PC-3 (cell line): ENCODE measurements at regions not wholly inside any gene's neighbourhood (a gene's known extent, or its start where the extent isn't known, plus 50 kb on each side); places are given as distances from the start of the nearest gene placed in this dataset.

ENCODE experiments used
- ATAC-seq: fragments of 200-7000 bp; cut with Tn5 transposase; 2 replicates; pipeline ENCODE4 v1.9.1; 2020; ENCODE audit warnings: mild to moderate bottlenecking, moderate library complexity
- BruUV-seq: library from RNA; stranded (reverse); fragments of 400-500 nt; replicated peaks from 2 replicates; lab custom pipeline; 2021; lab: Mats Ljungman, UMichigan
- CTCF ChIA-PET: fragments of 300-600 bp; sonication (Branson Sonifier 250); formaldehyde crosslinking; loops from one replicate; lab custom pipeline; 2022; ENCODE audit warnings: antibody characterized with exemption; lab: Charles Lee
- POLR2A ChIA-PET: fragments of 300-600 bp; sonication (Branson Sonifier 250); formaldehyde crosslinking; loops from one replicate; lab custom pipeline; 2022; ENCODE audit warnings: antibody characterized with exemption; ENCODE audit not compliant: unreplicated experiment; lab: Charles Lee
- DNase-seq: peaks from one replicate; pipeline ENCODE4 v3.0.0-alpha.2; 2015
- H2AFZ ChIP-seq: fragments of 300-600 bp; sonication (generic); 2 replicates; pipeline ENCODE4 v1.6.0; 2016; ENCODE audit warnings: antibody characterized with exemption, low read length
- H3F3A ChIP-seq: fragments of 300-600 bp; sonication (generic); one replicate; pipeline ENCODE4 v1.6.0; 2017; ENCODE audit warnings: antibody characterized with exemption, low read length, control low read depth, mild to moderate bottlenecking; ENCODE audit not compliant: unreplicated experiment
- H3K27ac ChIP-seq: fragments of 300-600 bp; sonication (generic); 2 replicates; pipeline ENCODE4 v1.5.1; 2016; ENCODE audit warnings: mild to moderate bottlenecking, low read length
- H3K27me3 ChIP-seq: fragments of 300-600 bp; sonication (generic); 2 replicates; pipeline ENCODE4 v1.6.1; 2016; ENCODE audit warnings: low read length, mixed read lengths
- H3K36me3 ChIP-seq: fragments of 300-600 bp; sonication (generic); 2 replicates; pipeline ENCODE4 v1.6.1; 2016; ENCODE audit warnings: low read depth, mixed run types, low read length, mixed read lengths
- H3K4me1 ChIP-seq: fragments of 300-600 bp; sonication (generic); 2 replicates; pipeline ENCODE4 v1.5.1; 2016; ENCODE audit warnings: low read length; ENCODE audit not compliant: insufficient read depth
- H3K4me2 ChIP-seq: fragments of 300-600 bp; sonication (generic); 2 replicates; pipeline ENCODE4 v1.6.0; 2016; ENCODE audit warnings: low read length
- H3K4me3 ChIP-seq: fragments of 300-600 bp; sonication (generic); 2 replicates; pipeline ENCODE4 v1.5.1; 2016; ENCODE audit warnings: mild to moderate bottlenecking, low read length, mixed read lengths
- H3K79me2 ChIP-seq: fragments of 300-600 bp; sonication (generic); 2 replicates; pipeline ENCODE4 v1.6.1; 2017; ENCODE audit warnings: low read length, mixed read lengths
- H3K9ac ChIP-seq: fragments of 300-600 bp; sonication (generic); 2 replicates; pipeline ENCODE4 v1.6.0; 2016; ENCODE audit warnings: mild to moderate bottlenecking, low read length
- H3K9me2 ChIP-seq: fragments of 300-600 bp; sonication (generic); replicated peaks from 2 replicates; pipeline ENCODE4 v1.6.1; 2016; ENCODE audit warnings: mixed run types, low read length, mixed read lengths
- H3K9me3 ChIP-seq: fragments of 300-600 bp; sonication (generic); 2 replicates; pipeline ENCODE4 v1.6.1; 2016; ENCODE audit warnings: low read length, mixed read lengths
- H4K20me1 ChIP-seq: fragments of 300-600 bp; sonication (generic); 2 replicates; pipeline ENCODE4 v1.6.1; 2016; ENCODE audit warnings: low read length, mixed read lengths
- CTCF ChIP-seq: fragments of 300-600 bp; sonication (generic); conservative IDR thresholded peaks from 2 replicates; pipeline ENCODE4 v1.5.1; 2017; ENCODE audit warnings: antibody characterized with exemption, low read depth, mild to moderate bottlenecking, low read length
- EZH2 ChIP-seq: fragments of 300-600 bp; sonication (generic); IDR thresholded peaks from one replicate; pipeline ENCODE4 v1.6.1; 2017; ENCODE audit warnings: antibody characterized with exemption, mild to moderate bottlenecking, low read length; ENCODE audit not compliant: unreplicated experiment
- EZH2phosphoT487 ChIP-seq: fragments of 300-600 bp; sonication (generic); IDR thresholded peaks from 2 replicates; pipeline ENCODE4 v1.6.1; 2018; ENCODE audit warnings: mild to moderate bottlenecking, antibody characterized with exemption, low read length, borderline replicate concordance
- intact Hi-C: fragments of 100-400 bp; cut with micrococcal nuclease; formaldehyde crosslinking; loops from 2 replicates; pipeline ENCODE4 v1.9.0; 2023

GRCh38 chr5:56450766-56451165, 217.6 kb upstream of the ANKRD55 start:
- no peaks in the 10 kb centered on the region for H3K4me1 ChIP-seq
- no peaks in the 10 kb centered on the region for H3K36me3 ChIP-seq
- H3K27me3 ChIP-seq, result no peaks in the 10 kb centered on the region
- no peaks in the 10 kb centered on the region for H3F3A ChIP-seq
- no peak overlapping the region for H3K4me2 ChIP-seq
- BruUV-seq, result no TSS peak
- intact Hi-C loops, result no loop called here
- DNase-seq (no peak), ATAC-seq (no peak)
- POLR2A ChIA-PET, result no interaction called here
- H3K9me3 ChIP-seq, result no peaks in the 10 kb centered on the region
- H4K20me1 ChIP-seq, result no peaks in the 10 kb centered on the region
- H3K79me2 ChIP-seq, result no peaks in the 10 kb centered on the region
- no peak overlapping the region for H3K4me3 ChIP-seq
- H3K27ac ChIP-seq, result no peak overlapping the region
- no peak overlapping the region for H2AFZ ChIP-seq
- no peaks in the 10 kb centered on the region for H3K9me2 ChIP-seq
- CTCF ChIA-PET, result no interaction called here
- no peak overlapping the region for H3K9ac ChIP-seq
- TF ChIP-seq EZH2phosphoT487, result no peak
- TF ChIP-seq CTCF, result no peak
- TF ChIP-seq EZH2, result no peak

GRCh38 chr5:56449071-56449640, 216.0 kb upstream of the ANKRD55 start:
- Histone ChIP-seq H3K9me2 (no peaks in the 10 kb centered on the region), H3F3A (no peaks in the 10 kb centered on the region), H3K4me2 (no peak overlapping the region), H4K20me1 (no peaks in the 10 kb centered on the region), H2AFZ (no peak overlapping the region), H3K27ac (no peak overlapping the region), H3K4me1 (no peaks in the 10 kb centered on the region), H3K9ac (no peak overlapping the region), H3K9me3 (no peaks in the 10 kb centered on the region), H3K27me3 (no peaks in the 10 kb centered on the region), H3K4me3 (no peak overlapping the region), H3K36me3 (no peaks in the 10 kb centered on the region), H3K79me2 (no peaks in the 10 kb centered on the region)
- no TSS peak for BruUV-seq
- ATAC-seq, result no peak
- TF ChIP-seq CTCF (no peak), EZH2phosphoT487 (no peak), EZH2 (no peak)
- intact Hi-C loops, result no loop called here
- POLR2A ChIA-PET, result no interaction called here
- DNase-seq, result no peak
- CTCF ChIA-PET, result no interaction called here

GRCh38 chr5:56447656-56448055, 214.5 kb upstream of the ANKRD55 start:
- TF ChIP-seq EZH2phosphoT487 (no peak), CTCF (no peak), EZH2 (no peak)
- no peaks in the 10 kb centered on the region for H3K4me1 ChIP-seq

More at GRCh38 chr5:56447656-56448055, 214.5 kb upstream of the ANKRD55 start:
- H3F3A ChIP-seq, result no peaks in the 10 kb centered on the region
- no peak overlapping the region for H2AFZ ChIP-seq
- H3K9me2 ChIP-seq, result no peaks in the 10 kb centered on the region
- CTCF ChIA-PET, result no interaction called here
- no peak overlapping the region for H3K27ac ChIP-seq
- no peaks in the 10 kb centered on the region for H4K20me1 ChIP-seq
- no peaks in the 10 kb centered on the region for H3K79me2 ChIP-seq
- ATAC-seq (no peak), DNase-seq (no peak)
- no TSS peak for BruUV-seq
- intact Hi-C loops, result no loop called here
- no peaks in the 10 kb centered on the region for H3K9me3 ChIP-seq
- H3K36me3 ChIP-seq, result no peaks in the 10 kb centered on the region
- H3K4me2 ChIP-seq, result no peak overlapping the region
- H3K4me3 ChIP-seq, result no peak overlapping the region
- POLR2A ChIA-PET, result no interaction called here
- H3K9ac ChIP-seq, result no peak overlapping the region
- no peaks in the 10 kb centered on the region for H3K27me3 ChIP-seq
